WTC11 (cell line): ENCODE measurements at regions not wholly inside any gene's neighbourhood (a gene's known extent, or its start where the extent isn't known, plus 50 kb on each side); places are given as distances from the start of the nearest gene placed in this dataset.

ENCODE experiments used
- ATAC-seq: fragments of 200-7000 bp; cut with Tn5 transposase; 2 replicates; pipeline ENCODE4 v1.10.0; 2021; ENCODE audit warnings: mild to moderate bottlenecking, moderate library complexity
- CTCF ChIA-PET: fragments of 300-600 bp; sonication (Branson Sonifier 250); formaldehyde crosslinking; loops from one replicate; lab custom pipeline; 2021; ENCODE audit warnings: antibody characterized with exemption; lab: Charles Lee
- POLR2A ChIA-PET: fragments of 350-600 bp; sonication (Branson Sonifier 250); formaldehyde crosslinking; loops from one replicate; lab custom pipeline; 2021; ENCODE audit warnings: antibody characterized with exemption; lab: Charles Lee
- DNase-seq: peaks from one replicate; pipeline ENCODE4 v3.0.0; 2021; ENCODE audit warnings: low spot score
- H3K27ac Mint-ChIP-seq: 2 replicates; pipeline ENCODE4 v1.8.0; 2021; ENCODE audit warnings: mixed read lengths
- H3K27me3 Mint-ChIP-seq: 2 replicates; pipeline ENCODE4 v1.8.0; 2021; ENCODE audit warnings: low read depth, mild to moderate bottlenecking, moderate library complexity, mixed read lengths
- H3K36me3 Mint-ChIP-seq: 2 replicates; pipeline ENCODE4 v1.8.0; 2021; ENCODE audit warnings: mixed read lengths
- H3K4me1 Mint-ChIP-seq: 2 replicates; pipeline ENCODE4 v1.8.0; 2022; ENCODE audit warnings: mixed read lengths
- H3K4me3 Mint-ChIP-seq: 2 replicates; pipeline ENCODE4 v1.8.0; 2021; ENCODE audit warnings: mild to moderate bottlenecking, moderate library complexity, mixed read lengths
- H3K9me3 Mint-ChIP-seq: 2 replicates; pipeline ENCODE4 v1.8.0; 2021; ENCODE audit warnings: mixed read lengths
- CBFB ChIP-seq: sonication (generic); formaldehyde crosslinking; IDR thresholded peaks from 2 replicates; pipeline ENCODE4 v1.8.1; 2022; ENCODE audit warnings: mild to moderate bottlenecking, low read depth, missing genetic modification reagents
- ELF4 ChIP-seq: sonication (generic); formaldehyde crosslinking; IDR thresholded peaks from 2 replicates; pipeline ENCODE4 v1.8.1; 2022; ENCODE audit warnings: low read depth, mild to moderate bottlenecking, moderate library complexity, missing genetic modification reagents
- EMX1 ChIP-seq: fragments of 250-450 bp; sonication (Bioruptor Pico); IDR thresholded peaks from 2 replicates; pipeline ENCODE4 v1.8.0; 2021; ENCODE audit warnings: mild to moderate bottlenecking
- FOXP1 ChIP-seq: sonication (generic); formaldehyde crosslinking; IDR thresholded peaks from 2 replicates; pipeline ENCODE4 v1.8.0; 2022; ENCODE audit warnings: missing genetic modification reagents, mild to moderate bottlenecking, moderate library complexity, borderline replicate concordance
- GRHL2 ChIP-seq: fragments of 250-450 bp; sonication (Bioruptor Pico); IDR thresholded peaks from 2 replicates; pipeline ENCODE4 v1.8.0; 2022; ENCODE audit warnings: mild to moderate bottlenecking, moderate library complexity; ENCODE audit not compliant: insufficient replicate concordance, severe bottlenecking
- JAZF1 ChIP-seq: fragments of 250-450 bp; sonication (Bioruptor Pico); IDR thresholded peaks from 2 replicates; pipeline ENCODE4 v1.9.0; 2021; ENCODE audit warnings: moderate library complexity, mild to moderate bottlenecking, inconsistent platforms
- JUN ChIP-seq: sonication (generic); formaldehyde crosslinking; IDR thresholded peaks from 2 replicates; pipeline ENCODE4 v1.8.0; 2023; ENCODE audit warnings: mild to moderate bottlenecking, missing genetic modification reagents
- KAT7 ChIP-seq: sonication (generic); formaldehyde crosslinking; IDR thresholded peaks from 2 replicates; pipeline ENCODE4 v1.8.1; 2023; ENCODE audit warnings: missing genetic modification reagents, mild to moderate bottlenecking, borderline replicate concordance
- MXD4 ChIP-seq: fragments of 250-450 bp; sonication (Bioruptor Pico); IDR thresholded peaks from 2 replicates; pipeline ENCODE4 v1.8.0; 2021; ENCODE audit warnings: mild to moderate bottlenecking, moderate library complexity, borderline replicate concordance
- MYBL2 ChIP-seq: sonication (generic); formaldehyde crosslinking; IDR thresholded peaks from 2 replicates; pipeline ENCODE4 v1.8.1; 2023; ENCODE audit warnings: mild to moderate bottlenecking, moderate library complexity, missing genetic modification reagents
- NFATC4 ChIP-seq: fragments of 250-450 bp; sonication (Bioruptor Pico); IDR thresholded peaks from 2 replicates; pipeline ENCODE4 v1.9.0; 2021; ENCODE audit warnings: mild to moderate bottlenecking
- OVOL2 ChIP-seq: fragments of 250-450 bp; sonication (Bioruptor Pico); IDR thresholded peaks from 2 replicates; pipeline ENCODE4 v1.9.0; 2021; ENCODE audit warnings: mild to moderate bottlenecking, borderline replicate concordance
- SMAD3 ChIP-seq: sonication (generic); formaldehyde crosslinking; IDR thresholded peaks from 2 replicates; pipeline ENCODE4 v1.8.0; 2022; ENCODE audit warnings: missing genetic modification reagents, mild to moderate bottlenecking, borderline replicate concordance
- TCF7 ChIP-seq: sonication (generic); formaldehyde crosslinking; IDR thresholded peaks from 2 replicates; pipeline ENCODE4 v1.8.0; 2022; ENCODE audit warnings: mild to moderate bottlenecking, low read depth, missing genetic modification reagents, moderate library complexity
- ZNF317 ChIP-seq: sonication (generic); formaldehyde crosslinking; IDR thresholded peaks from 2 replicates; pipeline ENCODE4 v1.8.1; 2023; ENCODE audit warnings: low read depth, mild to moderate bottlenecking, moderate library complexity, missing genetic modification reagents, borderline replicate concordance
- ZNF671 ChIP-seq: fragments of 250-450 bp; sonication (Bioruptor Pico); IDR thresholded peaks from 2 replicates; pipeline ENCODE4 v1.8.0; 2021; ENCODE audit warnings: mild to moderate bottlenecking
- TF ChIP-seq, protein P1 (sequence below): fragments of 250-450 bp; sonication (Bioruptor Pico); conservative IDR thresholded peaks from 2 replicates; pipeline ENCODE4 v1.9.0; 2021; ENCODE audit warnings: mild to moderate bottlenecking
- TF ChIP-seq, protein P2 (sequence below): sonication (generic); formaldehyde crosslinking; IDR thresholded peaks from 2 replicates; pipeline ENCODE4 v1.8.0; 2022; ENCODE audit warnings: mild to moderate bottlenecking, missing genetic modification reagents
- TF ChIP-seq, protein P3 (sequence below): sonication (generic); formaldehyde crosslinking; IDR thresholded peaks from 2 replicates; pipeline ENCODE4 v1.8.1; 2022; ENCODE audit warnings: low read depth, missing genetic modification reagents, borderline replicate concordance
- TF ChIP-seq, protein P4 (sequence below): fragments of 250-450 bp; sonication (Bioruptor Pico); IDR thresholded peaks from 2 replicates; pipeline ENCODE4 v1.9.0; 2021; ENCODE audit warnings: mild to moderate bottlenecking
- TF ChIP-seq, protein P5 (sequence below): sonication (generic); formaldehyde crosslinking; conservative IDR thresholded peaks from 2 replicates; pipeline ENCODE4 v1.8.1; 2023; ENCODE audit warnings: mild to moderate bottlenecking, low read depth, missing genetic modification reagents, moderate library complexity
- TF ChIP-seq, protein P6 (sequence below): sonication (generic); formaldehyde crosslinking; conservative IDR thresholded peaks from 2 replicates; pipeline ENCODE4 v1.8.1; 2022; ENCODE audit warnings: mild to moderate bottlenecking, missing genetic modification reagents
- TF ChIP-seq, protein P7 (sequence below): sonication (generic); formaldehyde crosslinking; IDR thresholded peaks from 2 replicates; pipeline ENCODE4 v1.8.1; 2023; ENCODE audit warnings: mild to moderate bottlenecking, moderate library complexity, missing genetic modification reagents
- TF ChIP-seq, protein P8 (sequence below): sonication (generic); formaldehyde crosslinking; IDR thresholded peaks from 2 replicates; pipeline ENCODE4 v1.8.1; 2022; ENCODE audit warnings: missing genetic modification reagents, borderline replicate concordance

DNA sequence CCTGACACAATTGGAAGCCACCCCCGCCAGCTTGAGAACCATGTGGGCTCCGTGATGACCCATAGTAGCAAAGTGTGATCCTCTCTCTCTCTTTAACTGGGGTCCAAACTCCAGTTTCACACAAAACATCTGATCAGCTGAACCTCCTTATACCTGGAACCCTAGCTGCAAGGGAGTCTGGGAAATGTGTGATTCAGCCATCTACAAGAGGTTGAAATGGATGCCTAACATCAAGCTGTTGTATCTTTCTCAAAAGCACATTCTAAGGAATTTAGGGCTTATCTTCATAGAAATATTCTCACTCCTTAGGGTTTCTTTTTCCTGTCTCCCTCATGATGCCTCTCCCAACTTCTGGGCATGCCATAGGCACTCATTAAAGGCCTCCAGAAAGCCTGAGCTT lies 126.0 kb downstream of the BCOR start:
- no peak overlapping the region for H3K4me3 Mint-ChIP-seq
- H3K27me3 Mint-ChIP-seq, result peaks cover 5% of the 10 kb centered on the region
- CTCF ChIA-PET, result no interaction called here
- POLR2A ChIA-PET, result no interaction called here
- peaks cover 39% of the 10 kb centered on the region for H3K4me1 Mint-ChIP-seq
- DNase-seq, result no peak
- H3K36me3 Mint-ChIP-seq, result peaks cover 16% of the 10 kb centered on the region
- no peak for TF ChIP-seq EMX1 (CRISPR knock-in tag)
- no peak for TF ChIP-seq NFATC4 (CRISPR knock-in tag)
- TF ChIP-seq CBFB (CRISPR knock-in tag), result no peak
- TF ChIP-seq, protein P1, sequence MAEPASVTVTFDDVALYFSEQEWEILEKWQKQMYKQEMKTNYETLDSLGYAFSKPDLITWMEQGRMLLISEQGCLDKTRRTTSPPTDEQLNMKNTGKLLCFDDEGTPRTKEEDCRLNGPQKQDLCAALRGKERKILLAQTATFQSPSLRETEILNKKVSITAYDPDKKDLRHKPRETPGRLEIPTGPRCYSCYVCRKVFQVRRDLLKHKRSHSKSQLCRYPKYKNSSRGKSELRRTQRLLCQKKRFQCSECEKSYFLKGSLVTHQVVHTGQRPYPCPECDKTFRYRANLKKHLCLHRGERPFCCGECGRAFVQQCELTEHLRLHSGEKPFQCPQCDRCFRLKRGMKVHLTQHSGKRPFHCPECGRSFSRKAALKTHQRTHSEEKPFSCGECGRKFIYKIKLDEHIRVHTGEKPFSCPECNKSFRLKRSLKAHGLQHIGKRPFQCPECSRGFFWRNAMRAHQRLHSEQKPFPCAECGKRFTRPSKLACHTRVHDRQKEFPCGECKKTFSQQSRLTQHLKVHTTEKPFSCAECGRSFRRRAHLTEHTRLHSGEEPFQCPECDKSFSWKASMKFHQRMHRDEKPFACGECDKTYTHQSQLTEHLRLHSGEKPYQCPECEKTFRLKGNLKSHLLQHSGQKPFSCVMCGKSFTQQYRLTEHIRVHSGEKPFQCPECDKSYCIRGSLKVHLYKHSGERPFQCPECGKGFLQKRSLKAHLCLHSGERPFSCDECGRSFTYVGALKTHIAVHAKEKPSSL (CRISPR knock-in tag), result no peak
- ATAC-seq, result no peak
- peaks cover 26% of the 10 kb centered on the region for H3K9me3 Mint-ChIP-seq
- no peak overlapping the region for H3K27ac Mint-ChIP-seq

DNA sequence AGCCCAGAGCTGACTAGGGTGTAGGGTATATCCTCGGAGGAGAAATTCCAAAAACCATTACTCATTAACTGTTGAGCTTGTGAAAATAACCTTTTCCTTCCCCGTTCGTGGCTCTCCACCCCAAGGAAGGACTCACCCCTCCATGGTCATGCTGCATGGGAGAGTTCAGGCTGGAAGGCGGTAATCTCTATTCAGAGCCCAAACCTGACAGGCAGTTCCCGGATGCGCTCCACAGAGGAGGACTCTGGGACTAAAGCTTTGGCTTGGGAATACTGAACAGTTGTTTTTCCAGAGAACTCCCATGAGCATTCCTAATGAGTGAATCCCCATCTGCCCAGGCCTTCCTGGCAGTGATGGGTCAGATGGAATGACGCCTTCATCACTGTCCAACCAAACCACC lies 125.4 kb downstream of the BCOR start:
- Mint-ChIP-seq H3K27ac (no peak overlapping the region), H3K4me3 (no peak overlapping the region)
- no peak for ATAC-seq

DNA sequence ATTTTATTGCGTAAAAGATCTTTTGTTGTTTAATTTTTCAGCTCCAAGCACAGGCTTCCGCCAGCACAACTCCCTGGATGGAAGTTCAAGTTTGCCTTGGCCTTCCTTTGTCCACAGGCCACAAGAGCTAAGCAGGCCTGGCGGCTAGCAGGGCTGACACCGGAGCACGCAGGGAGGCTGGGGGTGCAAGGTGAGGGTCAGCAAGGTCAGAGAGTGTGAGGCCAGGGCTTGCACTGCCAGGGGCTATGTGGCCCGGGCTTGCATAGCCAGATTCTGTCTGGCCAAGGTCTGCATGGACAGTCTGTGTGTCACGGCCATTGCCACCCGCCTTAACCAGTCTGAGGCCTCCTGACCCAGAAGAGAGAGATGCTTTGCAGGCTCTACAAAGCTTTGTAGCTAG lies 123.9 kb downstream of the BCOR start:
- H3K27ac Mint-ChIP-seq, result no peak overlapping the region
- peaks cover 16% of the 10 kb centered on the region for H3K36me3 Mint-ChIP-seq

More for the DNA sequence above, 125.4 kb downstream of the BCOR start:
- POLR2A ChIA-PET, result no interaction called here
- Mint-ChIP-seq H3K27me3 (peaks cover 5% of the 10 kb centered on the region), H3K36me3 (peaks cover 16% of the 10 kb centered on the region), H3K4me1 (peaks cover 39% of the 10 kb centered on the region), H3K9me3 (peaks cover 26% of the 10 kb centered on the region)
- TF ChIP-seq, protein P2, sequence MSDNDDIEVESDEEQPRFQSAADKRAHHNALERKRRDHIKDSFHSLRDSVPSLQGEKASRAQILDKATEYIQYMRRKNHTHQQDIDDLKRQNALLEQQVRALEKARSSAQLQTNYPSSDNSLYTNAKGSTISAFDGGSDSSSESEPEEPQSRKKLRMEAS (CRISPR knock-in tag), result no peak
- TF ChIP-seq, protein P3, sequence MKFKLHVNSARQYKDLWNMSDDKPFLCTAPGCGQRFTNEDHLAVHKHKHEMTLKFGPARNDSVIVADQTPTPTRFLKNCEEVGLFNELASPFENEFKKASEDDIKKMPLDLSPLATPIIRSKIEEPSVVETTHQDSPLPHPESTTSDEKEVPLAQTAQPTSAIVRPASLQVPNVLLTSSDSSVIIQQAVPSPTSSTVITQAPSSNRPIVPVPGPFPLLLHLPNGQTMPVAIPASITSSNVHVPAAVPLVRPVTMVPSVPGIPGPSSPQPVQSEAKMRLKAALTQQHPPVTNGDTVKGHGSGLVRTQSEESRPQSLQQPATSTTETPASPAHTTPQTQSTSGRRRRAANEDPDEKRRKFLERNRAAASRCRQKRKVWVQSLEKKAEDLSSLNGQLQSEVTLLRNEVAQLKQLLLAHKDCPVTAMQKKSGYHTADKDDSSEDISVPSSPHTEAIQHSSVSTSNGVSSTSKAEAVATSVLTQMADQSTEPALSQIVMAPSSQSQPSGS, result no peak
- TF ChIP-seq GRHL2 (CRISPR knock-in tag), result no peak
- TF ChIP-seq JAZF1 (CRISPR knock-in tag), result no peak
- no peak for TF ChIP-seq MYBL2 (CRISPR knock-in tag)
- TF ChIP-seq MXD4, result no peak
- TF ChIP-seq SMAD3, result no peak
- TF ChIP-seq CBFB (CRISPR knock-in tag), result no peak
- CTCF ChIA-PET, result no interaction called here
- DNase-seq, result no peak

More for the DNA sequence above, 123.9 kb downstream of the BCOR start:
- H3K27me3 Mint-ChIP-seq, result peaks cover 5% of the 10 kb centered on the region
- H3K4me3 Mint-ChIP-seq, result no peak overlapping the region
- H3K9me3 Mint-ChIP-seq, result peaks cover 26% of the 10 kb centered on the region
- DNase-seq (no peak), ATAC-seq (no peak)
- ChIA-PET CTCF (interaction anchor here (1.0 kb wide), 1 partner anchor 202 kb away, joined by 3 read pairs; no protein-coding TSS in a partner anchor), POLR2A (no interaction called here)
- TF ChIP-seq, protein P4, sequence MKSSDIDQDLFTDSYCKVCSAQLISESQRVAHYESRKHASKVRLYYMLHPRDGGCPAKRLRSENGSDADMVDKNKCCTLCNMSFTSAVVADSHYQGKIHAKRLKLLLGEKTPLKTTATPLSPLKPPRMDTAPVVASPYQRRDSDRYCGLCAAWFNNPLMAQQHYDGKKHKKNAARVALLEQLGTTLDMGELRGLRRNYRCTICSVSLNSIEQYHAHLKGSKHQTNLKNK, result no peak
- TF ChIP-seq FOXP1 (CRISPR knock-in tag), result no peak
- no peak for TF ChIP-seq JUN (CRISPR knock-in tag)
- TF ChIP-seq, protein P5, sequence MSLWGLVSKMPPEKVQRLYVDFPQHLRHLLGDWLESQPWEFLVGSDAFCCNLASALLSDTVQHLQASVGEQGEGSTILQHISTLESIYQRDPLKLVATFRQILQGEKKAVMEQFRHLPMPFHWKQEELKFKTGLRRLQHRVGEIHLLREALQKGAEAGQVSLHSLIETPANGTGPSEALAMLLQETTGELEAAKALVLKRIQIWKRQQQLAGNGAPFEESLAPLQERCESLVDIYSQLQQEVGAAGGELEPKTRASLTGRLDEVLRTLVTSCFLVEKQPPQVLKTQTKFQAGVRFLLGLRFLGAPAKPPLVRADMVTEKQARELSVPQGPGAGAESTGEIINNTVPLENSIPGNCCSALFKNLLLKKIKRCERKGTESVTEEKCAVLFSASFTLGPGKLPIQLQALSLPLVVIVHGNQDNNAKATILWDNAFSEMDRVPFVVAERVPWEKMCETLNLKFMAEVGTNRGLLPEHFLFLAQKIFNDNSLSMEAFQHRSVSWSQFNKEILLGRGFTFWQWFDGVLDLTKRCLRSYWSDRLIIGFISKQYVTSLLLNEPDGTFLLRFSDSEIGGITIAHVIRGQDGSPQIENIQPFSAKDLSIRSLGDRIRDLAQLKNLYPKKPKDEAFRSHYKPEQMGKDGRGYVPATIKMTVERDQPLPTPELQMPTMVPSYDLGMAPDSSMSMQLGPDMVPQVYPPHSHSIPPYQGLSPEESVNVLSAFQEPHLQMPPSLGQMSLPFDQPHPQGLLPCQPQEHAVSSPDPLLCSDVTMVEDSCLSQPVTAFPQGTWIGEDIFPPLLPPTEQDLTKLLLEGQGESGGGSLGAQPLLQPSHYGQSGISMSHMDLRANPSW, result no peak
- no peak for TF ChIP-seq ZNF671 (CRISPR knock-in tag)
- TF ChIP-seq OVOL2, result no peak
- no peak for TF ChIP-seq ELF4 (CRISPR knock-in tag)
- no peak for TF ChIP-seq ZNF317 (CRISPR knock-in tag)
- TF ChIP-seq, protein P6, sequence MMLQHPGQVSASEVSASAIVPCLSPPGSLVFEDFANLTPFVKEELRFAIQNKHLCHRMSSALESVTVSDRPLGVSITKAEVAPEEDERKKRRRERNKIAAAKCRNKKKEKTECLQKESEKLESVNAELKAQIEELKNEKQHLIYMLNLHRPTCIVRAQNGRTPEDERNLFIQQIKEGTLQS (CRISPR knock-in tag), result no peak
- no peak for TF ChIP-seq TCF7
- TF ChIP-seq, protein P7, sequence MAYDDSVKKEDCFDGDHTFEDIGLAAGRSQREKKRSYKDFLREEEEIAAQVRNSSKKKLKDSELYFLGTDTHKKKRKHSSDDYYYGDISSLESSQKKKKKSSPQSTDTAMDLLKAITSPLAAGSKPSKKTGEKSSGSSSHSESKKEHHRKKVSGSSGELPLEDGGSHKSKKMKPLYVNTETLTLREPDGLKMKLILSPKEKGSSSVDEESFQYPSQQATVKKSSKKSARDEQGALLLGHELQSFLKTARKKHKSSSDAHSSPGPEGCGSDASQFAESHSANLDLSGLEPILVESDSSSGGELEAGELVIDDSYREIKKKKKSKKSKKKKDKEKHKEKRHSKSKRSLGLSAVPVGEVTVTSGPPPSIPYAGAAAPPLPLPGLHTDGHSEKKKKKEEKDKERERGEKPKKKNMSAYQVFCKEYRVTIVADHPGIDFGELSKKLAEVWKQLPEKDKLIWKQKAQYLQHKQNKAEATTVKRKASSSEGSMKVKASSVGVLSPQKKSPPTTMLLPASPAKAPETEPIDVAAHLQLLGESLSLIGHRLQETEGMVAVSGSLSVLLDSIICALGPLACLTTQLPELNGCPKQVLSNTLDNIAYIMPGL (CRISPR knock-in tag), result no peak
- TF ChIP-seq, protein P8, sequence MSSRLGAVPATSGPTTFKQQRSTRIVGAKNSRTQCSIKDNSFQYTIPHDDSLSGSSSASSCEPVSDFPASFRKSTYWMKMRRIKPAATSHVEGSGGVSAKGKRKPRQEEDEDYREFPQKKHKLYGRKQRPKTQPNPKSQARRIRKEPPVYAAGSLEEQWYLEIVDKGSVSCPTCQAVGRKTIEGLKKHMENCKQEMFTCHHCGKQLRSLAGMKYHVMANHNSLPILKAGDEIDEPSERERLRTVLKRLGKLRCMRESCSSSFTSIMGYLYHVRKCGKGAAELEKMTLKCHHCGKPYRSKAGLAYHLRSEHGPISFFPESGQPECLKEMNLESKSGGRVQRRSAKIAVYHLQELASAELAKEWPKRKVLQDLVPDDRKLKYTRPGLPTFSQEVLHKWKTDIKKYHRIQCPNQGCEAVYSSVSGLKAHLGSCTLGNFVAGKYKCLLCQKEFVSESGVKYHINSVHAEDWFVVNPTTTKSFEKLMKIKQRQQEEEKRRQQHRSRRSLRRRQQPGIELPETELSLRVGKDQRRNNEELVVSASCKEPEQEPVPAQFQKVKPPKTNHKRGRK (CRISPR knock-in tag), result no peak
- no peak for TF ChIP-seq JAZF1 (CRISPR knock-in tag)
- TF ChIP-seq KAT7 (CRISPR knock-in tag), result no peak
- peaks cover 32% of the 10 kb centered on the region for H3K4me1 Mint-ChIP-seq
